Neural cell (in vitro differentiated cells): ENCODE measurements at regions not wholly inside any gene's neighbourhood (a gene's known extent, or its start where the extent isn't known, plus 50 kb on each side); places are given as distances from the start of the nearest gene placed in this dataset.

ENCODE experiments used
- H2AFZ ChIP-seq: fragments of 200-600, 300-800 bp; sonication (generic), shearing (Covaris generic); 2 replicates; pipeline ENCODE4 v1.6.0; 2014; ENCODE audit warnings: low read depth, mild to moderate bottlenecking, antibody characterized with exemption, low read length, moderate library complexity
- H3F3A ChIP-seq: fragments of 200-600 bp; shearing (Covaris generic); 2 replicates; pipeline ENCODE4 v1.6.1; 2016; ENCODE audit warnings: mild to moderate bottlenecking, moderate library complexity, mixed read lengths, antibody characterized with exemption, low read length; ENCODE audit not compliant: insufficient read depth, poor library complexity, severe bottlenecking
- H3K27ac ChIP-seq: fragments of 200-600, 300-800 bp; sonication (generic), shearing (Covaris generic); 2 replicates; pipeline ENCODE4 v1.5.1; 2014; ENCODE audit warnings: mild to moderate bottlenecking, low read length, moderate library complexity
- H3K27me3 ChIP-seq: fragments of 300-800, 200-600 bp; sonication (generic), shearing (Covaris generic); 2 replicates; pipeline ENCODE4 v1.6.0; 2014; ENCODE audit warnings: mild to moderate bottlenecking, low read depth, low read length, moderate library complexity; ENCODE audit not compliant: insufficient read depth
- H3K36me3 ChIP-seq: fragments of 300-800, 200-600 bp; sonication (generic), shearing (Covaris generic); 2 replicates; pipeline ENCODE4 v1.5.1; 2014; ENCODE audit warnings: mild to moderate bottlenecking, antibody characterized with exemption, low read length, moderate library complexity; ENCODE audit not compliant: insufficient read depth
- H3K4me2 ChIP-seq: fragments of 300-800, 200-600 bp; sonication (generic), shearing (Covaris generic); 2 replicates; pipeline ENCODE4 v1.6.0; 2014; ENCODE audit warnings: mild to moderate bottlenecking, low read length
- H3K4me3 ChIP-seq: fragments of 300-800, 200-600 bp; sonication (generic), shearing (Covaris generic); 2 replicates; pipeline ENCODE4 v1.5.1; 2014; ENCODE audit warnings: mild to moderate bottlenecking, low read length, moderate library complexity
- H3K79me2 ChIP-seq: fragments of 200-600 bp; shearing (Covaris generic); replicated peaks from 2 replicates; pipeline ENCODE4 v1.6.0; 2014; ENCODE audit warnings: mild to moderate bottlenecking, low read length, moderate library complexity; ENCODE audit not compliant: insufficient read depth
- H3K9ac ChIP-seq: fragments of 300-800, 200-600 bp; sonication (generic), shearing (Covaris generic); 2 replicates; pipeline ENCODE4 v1.6.1; 2016; ENCODE audit warnings: mild to moderate bottlenecking, low read length, mixed read lengths
- H3K9me2 ChIP-seq: fragments of 200-600 bp; shearing (Covaris generic); 2 replicates; pipeline ENCODE4 v1.6.1; 2016; ENCODE audit warnings: mild to moderate bottlenecking, low read length, mixed read lengths; ENCODE audit not compliant: insufficient read depth
- H3K9me3 ChIP-seq: fragments of 200-600, 300-800 bp; sonication (generic), shearing (Covaris generic); 2 replicates; pipeline ENCODE4 v1.6.1; 2016; ENCODE audit warnings: mild to moderate bottlenecking, mixed run types, low read length, moderate library complexity, mixed read lengths
- H4K20me1 ChIP-seq: fragments of 200-600 bp; shearing (Covaris generic); 2 replicates; pipeline ENCODE4 v1.6.1; 2016; ENCODE audit warnings: mild to moderate bottlenecking, mixed run types; ENCODE audit not compliant: insufficient read depth
- CTCF ChIP-seq: fragments of 450-650 bp; IDR thresholded peaks from 2 replicates; pipeline ENCODE4 v1.5.1; 2014; ENCODE audit warnings: antibody characterized with exemption, mild to moderate bottlenecking, moderate library complexity; ENCODE audit not compliant: poor library complexity, severe bottlenecking
- EP300 ChIP-seq: fragments of 450-650 bp; conservative IDR thresholded peaks from 2 replicates; pipeline ENCODE4 v1.6.1; 2014; ENCODE audit warnings: antibody characterized with exemption, mild to moderate bottlenecking, moderate library complexity; ENCODE audit not compliant: poor library complexity, severe bottlenecking
- EZH2 ChIP-seq: fragments of 200-600, 300-800 bp; shearing (Covaris generic), sonication (generic); IDR thresholded peaks from 2 replicates; pipeline ENCODE4 v1.6.1; 2014; ENCODE audit warnings: antibody characterized with exemption, low read length, borderline replicate concordance, mild to moderate bottlenecking; ENCODE audit not compliant: insufficient read depth, poor library complexity, severe bottlenecking
- MXI1 ChIP-seq: fragments of 450-650 bp; conservative IDR thresholded peaks from 2 replicates; pipeline ENCODE4 v1.6.1; 2014; ENCODE audit warnings: antibody characterized with exemption, mild to moderate bottlenecking; ENCODE audit not compliant: poor library complexity, severe bottlenecking
- POLR2AphosphoS5 ChIP-seq: IDR thresholded peaks from 2 replicates; pipeline ENCODE4 v1.6.1; 2012
- RAD21 ChIP-seq: fragments of 450-650 bp; conservative IDR thresholded peaks from 2 replicates; pipeline ENCODE4 v1.6.1; 2014; ENCODE audit warnings: antibody characterized with exemption, mild to moderate bottlenecking, moderate library complexity
- REST ChIP-seq: IDR thresholded peaks from 2 replicates; pipeline ENCODE4 v1.6.1; 2012; ENCODE audit warnings: borderline replicate concordance
- SMC3 ChIP-seq: fragments of 450-650 bp; conservative IDR thresholded peaks from 2 replicates; pipeline ENCODE4 v1.6.1; 2014; ENCODE audit warnings: antibody characterized with exemption, mild to moderate bottlenecking, moderate library complexity; ENCODE audit not compliant: poor library complexity
- TAF1 ChIP-seq: IDR thresholded peaks from 2 replicates; pipeline ENCODE4 v1.6.1; 2012; ENCODE audit warnings: low read depth

GRCh38 chr3:72101494-72101893, 316.5 kb upstream of the PROK2 start:
- peak overlapping the region; percentile 57 for H3K4me3 ChIP-seq

GRCh38 chr3:72100601-72101187, 315.7 kb upstream of the PROK2 start:
- no peaks in the 10 kb centered on the region for H3K9me3 ChIP-seq
- TF ChIP-seq RAD21 (peak; percentile 28), SMC3 (peak; percentile 22), EZH2 (no peak), EP300 (peak; percentile 15), TAF1 (no peak), REST (no peak), MXI1 (no peak), CTCF (no peak), POLR2AphosphoS5 (no peak)
- peak overlapping the region; percentile 36 for H3K9ac ChIP-seq
- peak overlapping the region; percentile 57 for H3K4me3 ChIP-seq
- H3K9me2 ChIP-seq, result no peaks in the 10 kb centered on the region
- no peaks in the 10 kb centered on the region for H3K79me2 ChIP-seq
- H3K27ac ChIP-seq, result peak overlapping the region; percentile 39
- peaks cover 3% of the 10 kb centered on the region for H3F3A ChIP-seq
- no peaks in the 10 kb centered on the region for H3K36me3 ChIP-seq
- H2AFZ ChIP-seq, result peak overlapping the region; percentile 2
- H4K20me1 ChIP-seq, result no peaks in the 10 kb centered on the region
- H3K4me2 ChIP-seq, result peak overlapping the region; percentile 63
- H3K27me3 ChIP-seq, result no peaks in the 10 kb centered on the region

More at GRCh38 chr3:72101494-72101893, 316.5 kb upstream of the PROK2 start:
- no peaks in the 10 kb centered on the region for H3K27me3 ChIP-seq
- H3K4me2 ChIP-seq, result peak overlapping the region; percentile 63
- TF ChIP-seq TAF1 (no peak), REST (no peak)
- peaks cover 3% of the 10 kb centered on the region for H3F3A ChIP-seq
- no peaks in the 10 kb centered on the region for H3K36me3 ChIP-seq
- no peak overlapping the region for H3K9ac ChIP-seq
- no peaks in the 10 kb centered on the region for H3K9me3 ChIP-seq
- H2AFZ ChIP-seq, result no peak overlapping the region
- no peaks in the 10 kb centered on the region for H3K9me2 ChIP-seq
- no peak overlapping the region for H3K27ac ChIP-seq
- H4K20me1 ChIP-seq, result no peaks in the 10 kb centered on the region
- no peaks in the 10 kb centered on the region for H3K79me2 ChIP-seq
